Stomach (tissue), 8 donors: ENCODE measurements at regions not wholly inside any gene's neighbourhood (a gene's known extent, or its start where the extent isn't known, plus 50 kb on each side); places are given as distances from the start of the nearest gene placed in this dataset.
A peak's percentile ranks its signal among the peaks of the same experiment; 100 is the strongest.
"Not testable (repeated sequence)": the region's sequence is repeated elsewhere in the genome, so short reads cannot be mapped to it uniquely, and the experiment has no call there.

ENCODE experiments used
- DNase-seq, 2 donors: peaks; one replicate each; pipeline versions ENCODE4 v3.0.0 to v3.0.0-alpha.2; 2013 to 2019
- H3K27ac ChIP-seq, 5 donors: fragments of 200-600 bp in 4 of 5; sonication (generic) in 4 of 5; one replicate each; pipeline ENCODE4 v1.5.1; 2013 to 2019; ENCODE audit warnings: mild to moderate bottlenecking in 1 of 5, moderate library complexity in 1 of 5
- H3K27me3 ChIP-seq, 3 donors: fragments of 200-600 bp; sonication (generic); one replicate each; pipeline ENCODE4 v1.5.1; 2017 to 2019; ENCODE audit warnings: mixed run types in 1 of 3
- H3K36me3 ChIP-seq, 4 donors: fragments of 200-600 bp; sonication (generic); 1 replicate in 3 of 4; 2 replicates in 1 of 4; pipeline ENCODE4 v1.5.1; 2016 to 2019
- H3K4me1 ChIP-seq, 4 donors: fragments of 200-600 bp; sonication (generic); one replicate each; pipeline ENCODE4 v1.5.1; 2016 to 2019
- H3K4me3 ChIP-seq, 4 donors: fragments of 200-600 bp; sonication (generic) in 3 of 4; one replicate each; pipeline ENCODE4 v1.5.1; 2016 to 2019; ENCODE audit warnings: mild to moderate bottlenecking in 1 of 4
- H3K9me3 ChIP-seq, 4 donors: fragments of 200-600 bp; sonication (generic); one replicate each; pipeline ENCODE4 v1.5.1; 2016 to 2019
- EP300 ChIP-seq: sonication (generic); formaldehyde crosslinking; IDR thresholded peaks from one replicate; pipeline ENCODE4 v1.6.1; 2017; ENCODE audit warnings: antibody characterized with exemption
- POLR2A ChIP-seq, 4 donors: fragments of 450-650 bp; IDR thresholded peaks; one replicate each; pipeline ENCODE4 v1.6.1; 2016; ENCODE audit warnings: antibody characterized with exemption in 4 of 4, control low read depth in 2 of 4, mild to moderate bottlenecking in 1 of 4, moderate library complexity in 1 of 4
- POLR2AphosphoS5 ChIP-seq, 3 donors: sonication (generic); formaldehyde crosslinking; IDR thresholded peaks; one replicate each; pipeline ENCODE4 v1.6.1; 2016; ENCODE audit warnings: antibody characterized with exemption in 3 of 3
- WGBS, 5 donors: extraction: QIAGEN DNeasy Blood & Tissue Kit in 3 of 5; methylation state at CpG; one replicate each; pipeline versions ENCODE4 v1.1.5 to v1.1.7; 2013 to 2018; 5-methylcytosine and 5-hydroxymethylcytosine counted together
- intact Hi-C: fragments of 100-400 bp; cut with DNase I; formaldehyde crosslinking; loops from one replicate; pipeline ENCODE4 v1.15.1; 2023; ENCODE audit warnings: low total_unique reads
- TF ChIP-seq, protein P1 (sequence below), 7 experiments: fragments of 450-650 bp in 4 of 7; fragments of 200-600 bp in 3 of 7; sonication (generic) in 3 of 7; IDR thresholded peaks; one replicate each; pipeline ENCODE4 v1.5.1; 2016 to 2019; ENCODE audit warnings: antibody characterized with exemption in 7 of 7, control low read depth in 2 of 7, mild to moderate bottlenecking in 1 of 7
- donor health status: healthy with polysubstance abuse.
- donor health status: Bipolar disorder and iron deficiency.
- donor health status: healthy.

DNA sequence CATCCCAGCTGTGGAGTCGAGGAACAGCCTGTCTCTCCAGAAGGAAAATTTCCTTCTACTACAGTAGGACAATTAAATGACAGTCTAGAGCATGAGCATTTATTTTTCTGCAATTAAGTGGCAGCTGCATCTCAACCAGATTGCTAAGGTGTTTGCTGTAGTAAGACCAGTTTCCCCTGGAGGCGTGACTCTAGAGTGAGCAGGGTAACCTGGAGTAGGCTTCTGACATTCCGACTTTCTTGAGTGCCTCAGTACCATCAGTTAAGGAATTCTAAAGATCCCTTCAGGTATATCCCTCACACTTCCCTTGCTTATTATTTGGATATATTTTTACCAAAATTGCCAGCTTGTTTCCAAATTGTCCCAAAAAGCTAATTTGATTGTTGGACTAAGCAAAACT is 59.2 kb upstream of the IRX2 start:
- no peaks in the 10 kb centered on the region for H3K4me1 ChIP-seq
- DNase-seq: no peak
- H3K27ac ChIP-seq: no peak overlapping the region
- WGBS, 5 donors: 76 to 93% (median 86%) methylated on average over 3 of the region's 3 CpGs
- TF ChIP-seq POLR2A (IDR thresholded peaks at IDR 0.05): no peak
- no peaks in the 10 kb centered on the region for H3K9me3 ChIP-seq
- H3K27me3 ChIP-seq: peaks cover 0 to 6% (median 0%) of the 10 kb centered on the region in 3 donors
- H3K36me3 ChIP-seq: no peaks in the 10 kb centered on the region
- intact Hi-C loops: no loop called here
- H3K4me3 ChIP-seq: no peak overlapping the region

DNA sequence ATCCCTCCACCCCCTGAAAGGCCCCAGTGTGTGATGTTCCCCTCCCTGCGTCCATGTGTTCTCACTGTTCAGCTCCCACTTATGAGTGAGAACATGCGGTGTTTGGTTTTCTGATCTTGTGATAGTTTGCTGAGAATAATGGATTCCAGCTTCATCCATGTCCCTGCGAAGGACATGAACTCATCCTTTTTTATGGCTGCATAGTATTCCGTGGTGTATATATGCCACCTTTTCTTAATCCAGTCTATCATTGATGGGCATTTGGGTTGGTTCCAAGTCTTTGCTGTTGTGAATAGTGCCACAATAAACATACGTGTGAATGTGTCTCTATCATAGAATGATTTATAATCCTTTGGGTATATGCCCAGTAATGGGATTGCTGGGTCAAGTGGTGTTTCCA is 55.8 kb upstream of the IRX2 start:
- H3K27me3 ChIP-seq, DNase-seq, H3K4me3 ChIP-seq, H3K9me3 ChIP-seq, H3K36me3 ChIP-seq, H3K27ac ChIP-seq, intact Hi-C loops: not testable (repeated sequence)
- peaks cover 0 to 13% (median 0%) of the 10 kb centered on the region in 4 donors for H3K4me1 ChIP-seq
- WGBS, 5 donors: 71 to 87% (median 73%) methylated on average over 5 of the region's 5 CpGs

DNA sequence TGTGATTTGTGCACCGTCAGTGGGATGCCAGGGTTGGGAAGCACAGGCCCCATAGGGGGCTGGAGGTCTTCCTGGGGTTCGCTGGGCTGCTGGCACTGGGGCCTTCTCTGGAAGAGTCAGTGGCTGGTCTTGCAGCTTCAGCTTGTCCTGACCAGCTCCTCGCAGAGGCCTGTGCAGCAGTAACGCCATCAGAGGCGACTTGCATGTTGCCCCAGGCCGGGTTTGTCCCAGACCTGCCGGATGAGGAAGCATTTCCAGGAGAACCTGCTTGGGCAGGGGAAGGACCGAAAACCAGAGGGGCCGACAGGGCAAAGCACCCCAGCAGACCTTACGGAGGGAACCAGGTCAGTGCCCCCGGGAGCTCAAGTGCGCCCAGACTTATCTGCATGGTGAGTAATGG is 54.7 kb upstream of the IRX2 start:
- no peak for DNase-seq
- TF ChIP-seq POLR2A (IDR thresholded peaks at IDR 0.05) (no peak), POLR2AphosphoS5 (IDR thresholded peaks at IDR 0.05) (no peak), EP300 (no peak)
- TF ChIP-seq, protein P1, sequence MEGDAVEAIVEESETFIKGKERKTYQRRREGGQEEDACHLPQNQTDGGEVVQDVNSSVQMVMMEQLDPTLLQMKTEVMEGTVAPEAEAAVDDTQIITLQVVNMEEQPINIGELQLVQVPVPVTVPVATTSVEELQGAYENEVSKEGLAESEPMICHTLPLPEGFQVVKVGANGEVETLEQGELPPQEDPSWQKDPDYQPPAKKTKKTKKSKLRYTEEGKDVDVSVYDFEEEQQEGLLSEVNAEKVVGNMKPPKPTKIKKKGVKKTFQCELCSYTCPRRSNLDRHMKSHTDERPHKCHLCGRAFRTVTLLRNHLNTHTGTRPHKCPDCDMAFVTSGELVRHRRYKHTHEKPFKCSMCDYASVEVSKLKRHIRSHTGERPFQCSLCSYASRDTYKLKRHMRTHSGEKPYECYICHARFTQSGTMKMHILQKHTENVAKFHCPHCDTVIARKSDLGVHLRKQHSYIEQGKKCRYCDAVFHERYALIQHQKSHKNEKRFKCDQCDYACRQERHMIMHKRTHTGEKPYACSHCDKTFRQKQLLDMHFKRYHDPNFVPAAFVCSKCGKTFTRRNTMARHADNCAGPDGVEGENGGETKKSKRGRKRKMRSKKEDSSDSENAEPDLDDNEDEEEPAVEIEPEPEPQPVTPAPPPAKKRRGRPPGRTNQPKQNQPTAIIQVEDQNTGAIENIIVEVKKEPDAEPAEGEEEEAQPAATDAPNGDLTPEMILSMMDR (IDR thresholded peaks at IDR 0.05): no peak

DNA sequence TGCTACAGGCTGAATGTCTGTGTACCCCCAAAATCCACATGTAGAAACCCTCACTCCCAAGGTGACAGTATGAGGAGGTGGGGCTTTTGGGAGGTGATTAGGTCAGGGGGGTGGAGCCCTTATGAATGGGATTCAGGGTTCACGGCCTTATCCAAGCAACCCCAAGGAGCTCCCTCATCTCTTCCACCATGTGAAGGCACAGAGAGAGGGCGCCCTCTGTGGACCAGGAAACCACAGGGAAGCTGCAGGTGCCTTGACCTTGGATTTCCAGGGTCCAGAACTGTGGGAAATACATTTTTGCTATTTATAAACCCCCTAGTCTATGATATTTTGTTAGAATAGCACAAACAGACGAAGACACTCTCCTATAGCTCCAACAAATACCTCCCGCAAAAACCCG is 53.6 kb upstream of the IRX2 start:
- 57 to 70% (median 62%) methylated on average over 5 of the region's 5 CpGs for WGBS, 5 donors
- H3K4me3 ChIP-seq: no peak overlapping the region
- H3K4me1 ChIP-seq: peaks cover 0 to 21% (median 2%) of the 10 kb centered on the region in 4 donors
- TF ChIP-seq, protein P1 (IDR thresholded peaks at IDR 0.05): peak in 4 of 7 experiments; percentile 5 to 15 (median 9)
- TF ChIP-seq EP300: no peak
- peaks cover 0 to 6% (median 0%) of the 10 kb centered on the region in 3 donors for H3K27me3 ChIP-seq
- peak in 1 of 2 donors; percentile 60 for DNase-seq
- H3K27ac ChIP-seq: no peak overlapping the region
- intact Hi-C loops: no loop called here
- no peaks in the 10 kb centered on the region for H3K36me3 ChIP-seq
- H3K9me3 ChIP-seq: no peaks in the 10 kb centered on the region

More for the DNA sequence above, 54.7 kb upstream of the IRX2 start:
- Histone ChIP-seq H3K36me3 (no peaks in the 10 kb centered on the region), H3K4me3 (no peak overlapping the region), H3K9me3 (no peaks in the 10 kb centered on the region), H3K4me1 (peaks cover 0 to 21% (median 2%) of the 10 kb centered on the region in 4 donors), H3K27ac (no peak overlapping the region), H3K27me3 (peaks cover 0 to 6% (median 0%) of the 10 kb centered on the region in 3 donors)
- WGBS, 5 donors: 76 to 88% (median 77%) methylated on average over 10 to 12 of the region's 12 CpGs
- intact Hi-C loops: no loop called here

DNA sequence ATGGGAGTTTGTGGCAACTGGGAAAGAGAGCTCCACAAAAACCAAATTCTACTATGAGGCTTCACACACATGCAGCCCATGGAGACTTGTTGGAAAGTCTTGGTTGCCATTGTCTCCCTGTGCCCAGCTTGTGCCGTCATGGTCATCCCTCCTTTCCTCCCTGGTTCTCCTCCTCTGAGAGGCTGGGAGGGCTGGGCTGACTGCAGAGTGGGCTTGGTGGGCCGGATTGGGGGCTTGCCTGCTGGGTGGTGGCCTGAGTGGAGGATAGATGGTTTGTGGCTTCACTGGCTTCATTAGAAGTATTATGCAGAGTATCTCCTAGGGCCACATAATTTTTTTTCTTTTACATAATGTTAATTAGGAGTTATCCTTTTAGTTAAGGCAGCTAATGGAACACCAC is 52.3 kb upstream of the IRX2 start:
- Histone ChIP-seq H3K4me1 (peaks cover 0 to 21% (median 2%) of the 10 kb centered on the region in 4 donors), H3K4me3 (no peak overlapping the region), H3K9me3 (no peaks in the 10 kb centered on the region), H3K36me3 (no peaks in the 10 kb centered on the region), H3K27ac (peak overlapping the region in 1 of 5 donors; percentile 67), H3K27me3 (peaks cover 0 to 6% (median 0%) of the 10 kb centered on the region in 3 donors)
- intact Hi-C loops: no loop called here
- TF ChIP-seq POLR2AphosphoS5 (IDR thresholded peaks at IDR 0.05): no peak
- TF ChIP-seq, protein P1 (IDR thresholded peaks at IDR 0.05): no peak
- TF ChIP-seq EP300: no peak
- no peak for TF ChIP-seq POLR2A (IDR thresholded peaks at IDR 0.05)
- 71 to 88% (median 79%) methylated on average over 2 of the region's 2 CpGs for WGBS, 5 donors
- no peak for DNase-seq
